GM21447 (cell line): ENCODE measurements at regions not wholly inside any gene's neighbourhood (a gene's known extent, or its start where the extent isn't known, plus 50 kb on each side); places are given as distances from the start of the nearest gene placed in this dataset.

Experiments used
- ATAC-seq: cut with Tn5 transposase; IDR thresholded peaks from one replicate; pipeline ENCODE4 v1.9.1; 2021; ENCODE audit not compliant: unreplicated experiment

DNA sequence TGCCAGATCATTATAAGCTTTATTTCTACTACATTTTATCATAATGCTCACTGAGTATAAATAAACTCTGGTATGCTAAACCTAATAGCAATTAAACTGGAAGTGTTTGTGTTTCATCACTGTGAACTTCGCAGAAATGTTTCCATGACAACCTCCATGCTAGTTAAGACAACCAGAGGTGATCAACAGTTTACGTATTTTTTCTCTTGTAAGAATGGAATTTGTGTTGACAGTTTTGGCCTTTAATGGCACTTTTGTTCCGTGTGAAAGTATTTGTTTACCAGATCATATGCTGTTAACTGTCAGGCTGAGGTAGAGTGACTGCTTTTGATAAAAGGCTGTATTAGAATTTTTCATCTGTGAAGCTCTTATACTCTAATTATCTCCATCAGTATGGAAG, 212.1 kb upstream of the PPP1R3A start:
- no peak for ATAC-seq

GRCh38 chr7:114128880-114129279, 210.1 kb upstream of the PPP1R3A start:
- no peak for ATAC-seq

GRCh38 chr7:114126095-114126494, 207.3 kb upstream of the PPP1R3A start:
- ATAC-seq = no peak

GRCh38 chr7:114112806-114113205, 194.0 kb upstream of the PPP1R3A start:
- ATAC-seq = no peak

DNA sequence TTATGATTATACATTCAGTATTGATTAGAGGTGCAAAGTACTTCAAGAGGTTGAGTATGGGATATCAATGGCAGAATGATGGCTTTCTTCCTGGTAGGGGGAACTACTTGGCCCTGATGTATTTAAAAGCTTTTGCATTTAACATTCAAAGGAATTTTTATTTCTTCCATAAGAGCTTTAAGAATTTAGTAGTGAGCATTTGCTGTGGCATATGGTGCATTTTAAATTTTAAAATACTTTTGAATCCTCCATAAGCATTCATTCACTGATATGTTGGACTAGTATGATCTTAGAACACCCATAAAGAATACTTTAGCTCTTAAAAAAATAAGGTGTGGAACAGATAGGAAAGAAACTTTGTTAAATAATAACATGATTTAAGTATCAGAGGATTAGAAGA, 191.9 kb upstream of the PPP1R3A start:
- ATAC-seq = no peak

DNA sequence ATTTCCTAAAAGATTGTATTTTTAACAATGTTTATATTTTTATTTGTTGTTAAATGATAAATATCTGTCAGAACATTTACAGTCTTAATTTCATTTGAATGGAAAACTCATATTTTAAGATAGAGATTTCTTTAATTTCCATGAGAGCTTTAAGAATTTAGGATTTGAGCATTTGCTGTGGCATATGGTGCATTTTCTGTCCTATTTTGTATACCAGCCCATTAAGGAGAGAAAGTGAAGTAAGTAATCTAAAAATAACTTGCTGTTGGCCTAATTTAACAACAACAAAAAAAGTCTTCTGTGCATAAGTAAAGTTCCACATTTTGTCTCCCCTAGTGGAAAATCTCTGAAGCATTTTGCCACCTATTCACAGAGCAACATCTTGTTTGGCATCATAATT, 190.9 kb upstream of the PPP1R3A start:
- no peak for ATAC-seq

- ATAC-seq = no peak
Measured at GRCh38 chr7:114109304-114109703, 190.5 kb upstream of the PPP1R3A start.

GRCh38 chr7:114108510-114108909, 189.7 kb upstream of the PPP1R3A start:
- ATAC-seq = no peak

GRCh38 chr7:114107522-114107921, 188.7 kb upstream of the PPP1R3A start:
- ATAC-seq = no peak

GRCh38 chr7:114104035-114104434, 185.2 kb upstream of the PPP1R3A start:
- no peak for ATAC-seq

GRCh38 chr7:114102996-114103395, 184.2 kb upstream of the PPP1R3A start:
- ATAC-seq = no peak

GRCh38 chr7:114102131-114102530, 183.3 kb upstream of the PPP1R3A start:
- no peak for ATAC-seq

DNA sequence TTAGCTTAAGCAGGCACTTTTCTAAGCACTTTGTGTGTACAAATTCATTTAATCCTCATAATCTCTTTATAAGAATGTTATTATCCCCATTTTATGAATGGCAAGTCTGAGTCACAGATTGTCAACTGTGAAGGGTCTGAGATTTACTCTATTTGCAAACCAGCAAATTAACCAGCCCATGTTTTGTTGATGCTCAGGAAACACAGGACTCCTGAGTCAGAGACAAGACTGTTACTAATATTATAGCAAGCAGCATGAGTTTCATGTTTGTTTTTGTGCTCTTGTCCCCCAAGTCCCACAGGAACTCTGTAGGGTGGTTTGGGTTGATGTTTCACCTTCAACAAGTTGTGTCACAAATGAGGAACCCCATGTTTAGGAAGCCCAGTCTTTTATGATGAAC, 182.0 kb upstream of the PPP1R3A start:
- ATAC-seq = no peak

DNA sequence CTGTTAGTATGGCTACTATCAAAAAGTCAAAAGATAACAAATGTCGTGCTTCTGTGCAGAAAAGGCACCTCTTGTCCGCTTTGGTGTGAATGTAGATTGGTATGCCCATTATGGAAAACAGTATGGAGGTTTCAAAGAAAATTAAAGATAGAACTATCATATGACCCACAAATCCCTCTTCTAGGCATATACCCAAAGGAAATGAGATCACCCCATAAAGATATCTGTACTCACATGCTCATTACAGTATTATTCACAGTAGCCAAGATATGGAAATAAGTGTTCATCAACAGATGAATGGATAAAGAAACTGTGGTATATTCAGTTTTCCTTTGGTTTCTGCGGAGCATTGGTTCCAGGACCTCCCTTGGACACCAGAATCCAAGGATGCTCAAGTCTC, 180.5 kb upstream of the PPP1R3A start:
- ATAC-seq = no peak

- ATAC-seq = no peak
Measured at GRCh38 chr7:114095885-114096284, 177.1 kb upstream of the PPP1R3A start.

DNA sequence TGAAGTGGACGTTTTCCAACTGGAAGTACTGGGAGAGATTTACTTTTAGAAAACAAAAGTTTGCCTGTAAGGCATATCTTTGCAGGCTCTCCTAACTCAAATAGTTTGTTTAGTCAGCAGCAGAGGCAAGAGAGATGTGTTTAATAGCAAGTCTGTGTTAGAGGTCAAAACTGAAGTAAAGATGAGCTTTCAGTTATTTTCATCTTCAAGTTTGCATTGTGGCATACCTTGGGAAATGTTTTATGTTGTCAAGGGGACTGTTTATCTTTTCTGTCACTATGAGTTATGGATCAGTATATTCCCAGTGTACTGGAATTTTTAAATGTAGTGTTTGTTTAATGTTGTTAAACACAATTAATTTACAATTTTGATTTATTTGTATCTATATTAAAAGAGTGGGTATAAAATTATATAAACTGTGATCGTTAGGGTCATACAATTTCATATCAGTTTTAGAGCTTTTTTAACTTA, 169.7 kb upstream of the PPP1R3A start:
- no peak for ATAC-seq

- ATAC-seq = no peak
Measured at GRCh38 chr7:114087653-114088469, 169.1 kb upstream of the PPP1R3A start.

GRCh38 chr7:114086914-114087652, 168.3 kb upstream of the PPP1R3A start:
- ATAC-seq = no peak

- no peak for ATAC-seq
Measured at GRCh38 chr7:114086537-114086913, 167.7 kb upstream of the PPP1R3A start.

GRCh38 chr7:114085592-114086501, 167.0 kb upstream of the PPP1R3A start:
- ATAC-seq = no peak

GRCh38 chr7:114085313-114085591, 166.4 kb upstream of the PPP1R3A start:
- no peak for ATAC-seq
